ENCODE measurements at regions not wholly inside any gene's neighbourhood (a gene's known extent, or its start where the extent isn't known, plus 50 kb on each side); places are given as distances from the start of the nearest gene placed in this dataset.

- H3K36me3 Mint-ChIP-seq (ENCODE audit: low read depth, unreplicated experiment), result no peaks in the 10 kb centered on the region
- no peak overlapping the region for H3K27ac Mint-ChIP-seq (ENCODE audit: unreplicated experiment)
- no peak overlapping the region for H3K4me2 ChIP-seq (ENCODE audit: low read length)
- H3K9me3 Mint-ChIP-seq (ENCODE audit: unreplicated experiment), result no peaks in the 10 kb centered on the region
- no peaks in the 10 kb centered on the region for H3K79me2 ChIP-seq (ENCODE audit: insufficient read depth, low read length)
- no peaks in the 10 kb centered on the region for H3K4me1 Mint-ChIP-seq (ENCODE audit: low read depth, unreplicated experiment)
- H3K36me3 ChIP-seq (ENCODE audit: insufficient read depth, low read length), result no peaks in the 10 kb centered on the region
- no peaks in the 10 kb centered on the region for H3K27me3 ChIP-seq (ENCODE audit: insufficient read depth, low read length)
- no peak overlapping the region for H3K27ac ChIP-seq (ENCODE audit: low read depth, low read length)
- DNase-seq (ENCODE audit: low read depth) (no peak), FAIRE-seq (no peak)
- no peak overlapping the region for H3K4me3 ChIP-seq (ENCODE audit: insufficient read depth, low read depth, low read length)
- H3K4me3 Mint-ChIP-seq (ENCODE audit: unreplicated experiment), result no peak overlapping the region
- H3K27me3 Mint-ChIP-seq (ENCODE audit: low read depth, unreplicated experiment), result no peaks in the 10 kb centered on the region
- H4K20me1 ChIP-seq (ENCODE audit: insufficient read depth, low read length), result no peaks in the 10 kb centered on the region
- H3K9ac ChIP-seq (ENCODE audit: low read length), result no peak overlapping the region
- H3K9me3 ChIP-seq (ENCODE audit: insufficient read depth, low read depth, low read length), result no peaks in the 10 kb centered on the region
- no peaks in the 10 kb centered on the region for H3K4me1 ChIP-seq (ENCODE audit: insufficient read depth, low read length)
- TF ChIP-seq CTCF (IDR thresholded peaks at IDR 0.05; ENCODE audit: insufficient read depth, low read depth, low read length) (no peak), EZH2 (IDR thresholded peaks at IDR 0.05; ENCODE audit: insufficient read depth, low read length) (no peak)
- no peak overlapping the region for H2AFZ ChIP-seq (ENCODE audit: low read depth, low read length)
These were observed 993.3 kb upstream of the GJE1 start for GRCh38 chr6:141139461-141139860.

- Histone ChIP-seq H4K20me1 (ENCODE audit: insufficient read depth, low read length) (no peaks in the 10 kb centered on the region), H3K9me3 (ENCODE audit: insufficient read depth, low read depth, low read length) (no peaks in the 10 kb centered on the region), H3K4me2 (ENCODE audit: low read length) (no peak overlapping the region), H3K27ac (ENCODE audit: low read depth, low read length) (no peak overlapping the region), H2AFZ (ENCODE audit: low read depth, low read length) (no peak overlapping the region), H3K36me3 (ENCODE audit: insufficient read depth, low read length) (no peaks in the 10 kb centered on the region), H3K4me1 (ENCODE audit: insufficient read depth, low read length) (no peaks in the 10 kb centered on the region), H3K27me3 (ENCODE audit: insufficient read depth, low read length) (no peaks in the 10 kb centered on the region), H3K9ac (ENCODE audit: low read length) (no peak overlapping the region), H3K79me2 (ENCODE audit: insufficient read depth, low read length) (no peaks in the 10 kb centered on the region), H3K4me3 (ENCODE audit: insufficient read depth, low read depth, low read length) (no peak overlapping the region)
- TF ChIP-seq EZH2 (IDR thresholded peaks at IDR 0.05; ENCODE audit: insufficient read depth, low read length) (no peak), CTCF (IDR thresholded peaks at IDR 0.05; ENCODE audit: insufficient read depth, low read depth, low read length) (no peak)
- DNase-seq (ENCODE audit: low read depth), result no peak
- Mint-ChIP-seq H3K36me3 (ENCODE audit: low read depth, unreplicated experiment) (no peaks in the 10 kb centered on the region), H3K9me3 (ENCODE audit: unreplicated experiment) (no peaks in the 10 kb centered on the region), H3K27me3 (ENCODE audit: low read depth, unreplicated experiment) (no peaks in the 10 kb centered on the region), H3K4me1 (ENCODE audit: low read depth, unreplicated experiment) (no peaks in the 10 kb centered on the region), H3K27ac (ENCODE audit: unreplicated experiment) (no peak overlapping the region), H3K4me3 (ENCODE audit: unreplicated experiment) (no peak overlapping the region)
- FAIRE-seq, result no peak
These were observed 998.0 kb upstream of the GJE1 start for GRCh38 chr6:141134723-141135122.

GRCh38 chr6:141133836-141134235, 998.9 kb upstream of the GJE1 start:
- H3K79me2 ChIP-seq (ENCODE audit: insufficient read depth, low read length), result no peaks in the 10 kb centered on the region
- DNase-seq (ENCODE audit: low read depth), result no peak
- no peak overlapping the region for H3K27ac Mint-ChIP-seq (ENCODE audit: unreplicated experiment)
- FAIRE-seq, result no peak
- H3K27me3 Mint-ChIP-seq (ENCODE audit: low read depth, unreplicated experiment), result no peaks in the 10 kb centered on the region
- H3K9me3 Mint-ChIP-seq (ENCODE audit: unreplicated experiment), result no peaks in the 10 kb centered on the region
- H3K4me2 ChIP-seq (ENCODE audit: low read length), result no peak overlapping the region
- no peaks in the 10 kb centered on the region for H3K36me3 ChIP-seq (ENCODE audit: insufficient read depth, low read length)
- H3K4me1 ChIP-seq (ENCODE audit: insufficient read depth, low read length), result no peaks in the 10 kb centered on the region
- H3K9me3 ChIP-seq (ENCODE audit: insufficient read depth, low read depth, low read length), result no peaks in the 10 kb centered on the region
- TF ChIP-seq EZH2 (IDR thresholded peaks at IDR 0.05; ENCODE audit: insufficient read depth, low read length) (no peak), CTCF (IDR thresholded peaks at IDR 0.05; ENCODE audit: insufficient read depth, low read depth, low read length) (no peak)
- H4K20me1 ChIP-seq (ENCODE audit: insufficient read depth, low read length), result no peaks in the 10 kb centered on the region
- no peaks in the 10 kb centered on the region for H3K36me3 Mint-ChIP-seq (ENCODE audit: low read depth, unreplicated experiment)
- no peak overlapping the region for H3K4me3 Mint-ChIP-seq (ENCODE audit: unreplicated experiment)
- H2AFZ ChIP-seq (ENCODE audit: low read depth, low read length), result no peak overlapping the region
- no peak overlapping the region for H3K9ac ChIP-seq (ENCODE audit: low read length)
- H3K27me3 ChIP-seq (ENCODE audit: insufficient read depth, low read length), result no peaks in the 10 kb centered on the region
- H3K27ac ChIP-seq (ENCODE audit: low read depth, low read length), result no peak overlapping the region
- H3K4me3 ChIP-seq (ENCODE audit: insufficient read depth, low read depth, low read length), result no peak overlapping the region
- H3K4me1 Mint-ChIP-seq (ENCODE audit: low read depth, unreplicated experiment), result no peaks in the 10 kb centered on the region
